H1 (cell line): ENCODE measurements at regions not wholly inside any gene's neighbourhood (a gene's known extent, or its start where the extent isn't known, plus 50 kb on each side); places are given as distances from the start of the nearest gene placed in this dataset.

Experiments used
- CTCF ChIP-seq, 3 experiments: IDR thresholded peaks; 1 replicate in 2 of 3; 2 replicates in 1 of 3; pipeline versions ENCODE4 v1.5.1 to v1.6.1; 2011; ENCODE audit warnings: low read length in 3 of 3, mild to moderate bottlenecking in 3 of 3, inconsistent platforms in 2 of 3, low read depth in 1 of 3, moderate library complexity in 1 of 3; ENCODE audit not compliant: insufficient read depth in 1 of 3; ENCODE audit errors: control extremely low read depth in 1 of 3
- POLR2A ChIP-seq, 2 experiments: IDR thresholded peaks; 1 replicate in 1 of 2; 2 replicates in 1 of 2; pipeline ENCODE4 v1.6.1; 2011; ENCODE audit warnings: low read depth in 2 of 2, low read length in 2 of 2, mild to moderate bottlenecking in 2 of 2; ENCODE audit errors: control extremely low read depth in 1 of 2

GRCh38 chr3:153426803-153427202 is 264.8 kb downstream of the RAP2B start:
- TF ChIP-seq CTCF (IDR thresholded peaks at IDR 0.05; ENCODE audit: control extremely low read depth in 1 of 3, insufficient read depth in 1 of 3, low read depth in 1 of 3, low read length in 3 of 3) (no peak), POLR2A (IDR thresholded peaks at IDR 0.05; ENCODE audit: control extremely low read depth in 1 of 2, low read depth in 2 of 2, low read length in 2 of 2) (no peak)
